ENCODE measurements at regions not wholly inside any gene's neighbourhood (a gene's known extent, or its start where the extent isn't known, plus 50 kb on each side); places are given as distances from the start of the nearest gene placed in this dataset.

- CTCF ChIA-PET, result no interaction called here
- Histone ChIP-seq H3K27me3 (ENCODE audit: control insufficient read depth, insufficient read depth, low read length) (no peaks in the 10 kb centered on the region), H3K27ac (ENCODE audit: insufficient read depth, low read length) (no peak overlapping the region), H2BK5ac (ENCODE audit: low read depth, low read length, poor library complexity, severe bottlenecking) (no peak overlapping the region), H3K4me2 (ENCODE audit: low read depth, low read length) (no peak overlapping the region), H3K56ac (ENCODE audit: extremely low read depth, insufficient read depth, low read length) (no peak overlapping the region), H3K4me1 (ENCODE audit: control insufficient read depth, insufficient read depth, low read length) (no peaks in the 10 kb centered on the region), H4K20me1 (ENCODE audit: insufficient read depth, low read length) (no peaks in the 10 kb centered on the region), H2AFZ (replicated peaks; ENCODE audit: low read length, poor library complexity) (no peak overlapping the region), H3K18ac (ENCODE audit: low read depth, low read length) (no peak overlapping the region), H3K9me3 (ENCODE audit: control insufficient read depth, insufficient read depth, low read length) (peaks cover 14% of the 10 kb centered on the region), H4K91ac (ENCODE audit: insufficient read depth, low read depth, low read length) (no peak overlapping the region), H3K14ac (replicated peaks; ENCODE audit: low read depth, low read length) (no peak overlapping the region), H3K4ac (ENCODE audit: low read depth, low read length) (no peak overlapping the region), H3K9ac (ENCODE audit: low read depth, low read length) (no peak overlapping the region), H2BK15ac (ENCODE audit: low read depth, low read length) (no peak overlapping the region), H4K8ac (ENCODE audit: low read depth in 2 of 2, low read length in 2 of 2) (no peak overlapping the region), H3K36me3 (ENCODE audit: control insufficient read depth, insufficient read depth, low read length) (no peaks in the 10 kb centered on the region), H3K4me3 (ENCODE audit: insufficient read depth, low read depth, low read length) (no peak overlapping the region), H3K9me1 (ENCODE audit: insufficient read depth, low read length) (no peaks in the 10 kb centered on the region), H3K23ac (ENCODE audit: low read depth, low read length) (no peak overlapping the region), H2BK120ac (ENCODE audit: low read depth, low read length) (no peak overlapping the region), H2AK5ac (ENCODE audit: low read depth, low read length) (no peak overlapping the region), H2BK20ac (ENCODE audit: low read depth, low read length) (no peak overlapping the region), H3K79me1 (ENCODE audit: low read depth in 1 of 2, low read length in 2 of 2) (no peaks in the 10 kb centered on the region), H2AK9ac (replicated peaks; ENCODE audit: low read depth, low read length, poor library complexity) (no peak overlapping the region), H4K5ac (ENCODE audit: low read depth, low read length) (no peak overlapping the region)
- BruUV-seq (replicated peaks), result no TSS peak
- 14% methylated on average over 1 of the region's 10 CpGs; no CpG with 5 or more reads in 1 of the 2 experiments for WGBS, 2 experiments (ENCODE audit: extremely low coverage in 2 of 2, insufficient read length in 1 of 2)
- in situ Hi-C loops (cut with MboI; ENCODE audit: low sequenced_read_pairs) (no loop called here), intact Hi-C loops (cut with micrococcal nuclease) (loop anchor here (10.0 kb wide), 1 partner anchor 1904 kb away; no protein-coding TSS in a partner anchor), dilution Hi-C loops (cut with HindIII; ENCODE audit: low sequenced_read_pairs, unreplicated experiment) (no loop called here)
- TF ChIP-seq MXI1 (IDR thresholded peaks at IDR 0.05; ENCODE audit: borderline replicate concordance, low read depth, low read length), result no peak
- no peak for TF ChIP-seq RCOR1 (IDR thresholded peaks at IDR 0.05; ENCODE audit: insufficient replicate concordance, low read length)
- ATAC-seq (ENCODE audit: low read depth) (no peak), DNase-seq (no peak)
- POLR2A ChIA-PET (ENCODE audit: unreplicated experiment), result no interaction called here
These were observed 285.0 kb upstream of the SLC10A2 start for GRCh38 chr13:103351035-103351828.

Measured in IMR-90 (cell line).